ENCODE measurements at regions not wholly inside any gene's neighbourhood (a gene's known extent, or its start where the extent isn't known, plus 50 kb on each side); places are given as distances from the start of the nearest gene placed in this dataset.

DNA sequence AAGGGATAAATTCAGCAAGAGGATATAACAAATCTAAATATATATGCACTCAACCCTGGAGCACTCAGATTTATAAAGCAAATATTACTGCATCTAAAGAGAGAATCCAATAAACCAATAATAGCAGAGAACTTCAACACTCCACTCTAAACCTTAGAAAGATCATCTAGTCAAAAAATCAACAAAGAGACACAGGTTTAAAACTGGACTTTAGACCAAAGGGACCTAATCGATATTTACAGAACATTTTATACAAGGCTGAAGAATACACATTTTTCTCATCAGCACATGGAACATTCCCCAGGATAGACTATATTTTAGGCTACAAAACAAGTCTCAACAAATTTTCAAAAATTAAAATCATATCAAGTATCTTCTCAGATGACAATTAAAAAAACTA is 379.0 kb downstream of the GBE1 start:
- TF ChIP-seq, protein P1, sequence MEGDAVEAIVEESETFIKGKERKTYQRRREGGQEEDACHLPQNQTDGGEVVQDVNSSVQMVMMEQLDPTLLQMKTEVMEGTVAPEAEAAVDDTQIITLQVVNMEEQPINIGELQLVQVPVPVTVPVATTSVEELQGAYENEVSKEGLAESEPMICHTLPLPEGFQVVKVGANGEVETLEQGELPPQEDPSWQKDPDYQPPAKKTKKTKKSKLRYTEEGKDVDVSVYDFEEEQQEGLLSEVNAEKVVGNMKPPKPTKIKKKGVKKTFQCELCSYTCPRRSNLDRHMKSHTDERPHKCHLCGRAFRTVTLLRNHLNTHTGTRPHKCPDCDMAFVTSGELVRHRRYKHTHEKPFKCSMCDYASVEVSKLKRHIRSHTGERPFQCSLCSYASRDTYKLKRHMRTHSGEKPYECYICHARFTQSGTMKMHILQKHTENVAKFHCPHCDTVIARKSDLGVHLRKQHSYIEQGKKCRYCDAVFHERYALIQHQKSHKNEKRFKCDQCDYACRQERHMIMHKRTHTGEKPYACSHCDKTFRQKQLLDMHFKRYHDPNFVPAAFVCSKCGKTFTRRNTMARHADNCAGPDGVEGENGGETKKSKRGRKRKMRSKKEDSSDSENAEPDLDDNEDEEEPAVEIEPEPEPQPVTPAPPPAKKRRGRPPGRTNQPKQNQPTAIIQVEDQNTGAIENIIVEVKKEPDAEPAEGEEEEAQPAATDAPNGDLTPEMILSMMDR (IDR thresholded peaks at IDR 0.05) = no peak
- no peak for TF ChIP-seq POLR2A (IDR thresholded peaks at IDR 0.05)

Data from heart left ventricle (tissue), 13 donors.